Hepatocyte (in vitro differentiated cells): ENCODE measurements at regions not wholly inside any gene's neighbourhood (a gene's known extent, or its start where the extent isn't known, plus 50 kb on each side); places are given as distances from the start of the nearest gene placed in this dataset.
"Not testable (repeated sequence)": the region's sequence is repeated elsewhere in the genome, so short reads cannot be mapped to it uniquely, and the experiment has no call there.

Experiments
- DNase-seq: peaks from one replicate; pipeline ENCODE4 v3.0.0-alpha.2; 2016; ENCODE audit warnings: low spot score
- H2AFZ ChIP-seq: fragments of 200-600 bp; sonication (generic); 2 replicates; pipeline ENCODE4 v1.6.0; 2016; ENCODE audit warnings: antibody characterized with exemption, mild to moderate bottlenecking
- H3K27ac ChIP-seq: fragments of 200-600 bp; sonication (generic); 2 replicates; pipeline ENCODE4 v1.5.1; 2016; ENCODE audit warnings: mild to moderate bottlenecking
- H3K27me3 ChIP-seq: fragments of 200-600 bp; sonication (generic); 2 replicates; pipeline ENCODE4 v1.6.1; 2016
- H3K36me3 ChIP-seq: fragments of 200-600 bp; sonication (generic); replicated peaks from 2 replicates; pipeline ENCODE4 v1.5.1; 2016; ENCODE audit warnings: low read depth; ENCODE audit not compliant: insufficient read depth
- H3K4me1 ChIP-seq: fragments of 200-600 bp; sonication (generic); 2 replicates; pipeline ENCODE4 v1.5.1; 2016; ENCODE audit warnings: mild to moderate bottlenecking, moderate library complexity; ENCODE audit not compliant: insufficient read depth
- H3K4me2 ChIP-seq: fragments of 200-600 bp; sonication (generic); 2 replicates; pipeline ENCODE4 v1.6.0; 2016
- H3K4me3 ChIP-seq: fragments of 200-600 bp; sonication (generic); 2 replicates; pipeline ENCODE4 v1.5.1; 2016; ENCODE audit warnings: mild to moderate bottlenecking
- H3K79me2 ChIP-seq: fragments of 200-600 bp; sonication (generic); 2 replicates; pipeline ENCODE4 v1.6.0; 2017; ENCODE audit warnings: mild to moderate bottlenecking
- H3K9me2 ChIP-seq: fragments of 200-600 bp; sonication (generic); replicated peaks from 2 replicates; pipeline ENCODE4 v1.6.0; 2017; ENCODE audit warnings: mild to moderate bottlenecking; ENCODE audit not compliant: insufficient read depth
- H3K9me3 ChIP-seq: fragments of 200-600 bp; sonication (generic); 2 replicates; pipeline ENCODE4 v1.5.1; 2016; ENCODE audit warnings: low read depth, mild to moderate bottlenecking
- H4K20me1 ChIP-seq: fragments of 200-600 bp; sonication (generic); 2 replicates; pipeline ENCODE4 v1.6.0; 2016; ENCODE audit warnings: mild to moderate bottlenecking; ENCODE audit not compliant: insufficient read depth, poor library complexity, severe bottlenecking
- CTCF ChIP-seq: fragments of 200-600 bp; sonication (generic); IDR thresholded peaks from 2 replicates; pipeline ENCODE4 v1.5.1; 2016; ENCODE audit warnings: antibody characterized with exemption, mild to moderate bottlenecking; ENCODE audit not compliant: poor library complexity
- EZH2 ChIP-seq: fragments of 200-600 bp; sonication (generic); IDR thresholded peaks from 2 replicates; pipeline ENCODE4 v1.6.1; 2016; ENCODE audit warnings: antibody characterized with exemption, mild to moderate bottlenecking, borderline replicate concordance
- EZH2phosphoT487 ChIP-seq: fragments of 200-600 bp; sonication (generic); IDR thresholded peaks from one replicate; pipeline ENCODE4 v1.6.1; 2018; ENCODE audit warnings: antibody characterized with exemption, mild to moderate bottlenecking, low read depth, moderate library complexity; ENCODE audit not compliant: unreplicated experiment, severe bottlenecking
- WGBS: methylation state at CpG from one replicate; pipeline ENCODE4 v1.1.6; 2016; ENCODE audit warnings: low lambda C conversion rate; ENCODE audit errors: missing lambda C conversion rate; 5-methylcytosine and 5-hydroxymethylcytosine counted together

GRCh38 chr20:19921284-19921793 lies 95.8 kb upstream of the NAA20 start:
- H3K27me3 ChIP-seq, result no peaks in the 10 kb centered on the region
- no peaks in the 10 kb centered on the region for H4K20me1 ChIP-seq
- DNase-seq, result no peak
- H3K4me3 ChIP-seq, result no peak overlapping the region
- H3K79me2 ChIP-seq, result peaks cover under 1% of the 10 kb centered on the region
- TF ChIP-seq EZH2phosphoT487 (no peak), EZH2 (no peak), CTCF (no peak)
- no peak overlapping the region for H3K27ac ChIP-seq
- H3K4me1 ChIP-seq, result peaks cover 15% of the 10 kb centered on the region
- H3K9me2 ChIP-seq, result no peaks in the 10 kb centered on the region
- H3K9me3 ChIP-seq, result no peaks in the 10 kb centered on the region
- no peak overlapping the region for H3K4me2 ChIP-seq
- H2AFZ ChIP-seq, result no peak overlapping the region
- H3K36me3 ChIP-seq, result no peaks in the 10 kb centered on the region
- WGBS, result 73% methylated on average over 14 of the region's 14 CpGs

- not testable (repeated sequence) for H3K4me2 ChIP-seq, H3K9me3 ChIP-seq, H3K4me3 ChIP-seq, H4K20me1 ChIP-seq, H3K9me2 ChIP-seq, H3K36me3 ChIP-seq, H3K27me3 ChIP-seq, H2AFZ ChIP-seq, H3K79me2 ChIP-seq, H3K27ac ChIP-seq, DNase-seq
- H3K4me1 ChIP-seq, result peaks cover 15% of the 10 kb centered on the region
- WGBS, result 88% methylated on average over 9 of the region's 9 CpGs
These were observed 95.3 kb upstream of the NAA20 start for GRCh38 chr20:19921829-19922228.

- H3K27me3 ChIP-seq, result no peaks in the 10 kb centered on the region
- no peak for DNase-seq
- TF ChIP-seq EZH2phosphoT487, result no peak
- no peak for TF ChIP-seq CTCF
- TF ChIP-seq EZH2, result no peak
- H2AFZ ChIP-seq, result no peak overlapping the region
- WGBS, result 85% methylated on average over 7 of the region's 7 CpGs
- no peak overlapping the region for H3K4me3 ChIP-seq
- no peaks in the 10 kb centered on the region for H3K79me2 ChIP-seq
- no peaks in the 10 kb centered on the region for H3K9me3 ChIP-seq
- H3K4me1 ChIP-seq, result peaks cover 15% of the 10 kb centered on the region
- no peak overlapping the region for H3K27ac ChIP-seq
- no peaks in the 10 kb centered on the region for H4K20me1 ChIP-seq
- no peaks in the 10 kb centered on the region for H3K9me2 ChIP-seq
- no peaks in the 10 kb centered on the region for H3K36me3 ChIP-seq
- H3K4me2 ChIP-seq, result no peak overlapping the region
These were observed 94.4 kb upstream of the NAA20 start for GRCh38 chr20:19922716-19923115.

GRCh38 chr20:19923762-19924161 lies 93.4 kb upstream of the NAA20 start:
- no peaks in the 10 kb centered on the region for H3K9me2 ChIP-seq
- 75% methylated on average over 3 of the region's 3 CpGs for WGBS
- H3K9me3 ChIP-seq, result no peaks in the 10 kb centered on the region
- H3K36me3 ChIP-seq, result no peaks in the 10 kb centered on the region
- no peaks in the 10 kb centered on the region for H4K20me1 ChIP-seq
- TF ChIP-seq EZH2phosphoT487 (no peak), CTCF (no peak), EZH2 (no peak)
- DNase-seq, result no peak
- H3K4me2 ChIP-seq, result no peak overlapping the region
- no peak overlapping the region for H3K4me3 ChIP-seq
- H3K79me2 ChIP-seq, result no peaks in the 10 kb centered on the region
- H3K27ac ChIP-seq, result no peak overlapping the region
- H3K27me3 ChIP-seq, result no peaks in the 10 kb centered on the region
- peaks cover 8% of the 10 kb centered on the region for H3K4me1 ChIP-seq
- H2AFZ ChIP-seq, result no peak overlapping the region
